Psoas muscle (tissue), 7 donors: ENCODE measurements at regions not wholly inside any gene's neighbourhood (a gene's known extent, or its start where the extent isn't known, plus 50 kb on each side); places are given as distances from the start of the nearest gene placed in this dataset.

Experiments
- ATAC-seq, 4 donors: fragments of 200-7000 bp; cut with Tn5 transposase; one replicate each; pipeline ENCODE4 v1.9.1; 2020; ENCODE audit warnings: moderate library complexity in 3 of 4, mild to moderate bottlenecking in 2 of 4
- DNase-seq, 2 donors: peaks; one replicate each; pipeline ENCODE4 v3.0.0-alpha.2; 2020
- H3K27ac ChIP-seq: fragments of 200-600 bp; one replicate; pipeline ENCODE4 v1.8.0; 2022
- H3K27me3 ChIP-seq, 3 donors: fragments of 200-600 bp in 1 of 3; one replicate each; pipeline versions ENCODE4 v1.6.1 to v1.8.0; 2013 to 2022; ENCODE audit warnings: low read length in 2 of 3, mild to moderate bottlenecking in 2 of 3, moderate library complexity in 1 of 3; ENCODE audit not compliant: insufficient read depth in 3 of 3
- H3K36me3 ChIP-seq, 2 donors: fragments of 200-600 bp in 1 of 2; one replicate each; pipeline versions ENCODE4 v1.6.1 to v1.8.0; 2013 to 2022; ENCODE audit warnings: low read depth in 1 of 2, mild to moderate bottlenecking in 1 of 2, moderate library complexity in 1 of 2; ENCODE audit not compliant: insufficient read depth in 1 of 2
- H3K4me1 ChIP-seq: fragments of 200-600 bp; one replicate; pipeline ENCODE4 v1.8.0; 2022
- H3K4me3 ChIP-seq: fragments of 200-600 bp; one replicate; pipeline ENCODE4 v1.8.0; 2022; ENCODE audit warnings: mild to moderate bottlenecking
- H3K9me3 ChIP-seq: fragments of 200-600 bp; one replicate; pipeline ENCODE4 v1.8.0; 2022
- whole genome bisulfite sequencing, 3 donors: extraction: QIAGEN DNeasy Blood & Tissue Kit; methylation state at CpG; one replicate each; pipeline versions ENCODE4 v1.1.6 to v1.1.7; 2013; 5-methylcytosine and 5-hydroxymethylcytosine counted together
- intact Hi-C, 2 donors: fragments of 100-400 bp; cut with DNase I; formaldehyde crosslinking; loops; one replicate each; pipeline versions ENCODE4 v1.11.0 to v1.14.2; 2022
- TF ChIP-seq, protein P1 (sequence below): fragments of 200-600 bp; IDR thresholded peaks from one replicate; pipeline ENCODE4 v1.8.0; 2022; ENCODE audit warnings: antibody characterized with exemption
- donor health status: healthy with polysubstance abuse.
- donor health status: DM: no; HTN: no; CAD: no; lungs with moderate emphysema.
- donor health status: Bipolar disorder and iron deficiency.
- donor health status: healthy.
- donor health status: DM: yes; HTN: yes; CAD: no.
- donor health status: DM: no; HTN: no; CAD: no.
- donor health status: DM: yes; HTN: yes; CAD: no.

- no peaks in the 10 kb centered on the region for H3K9me3 ChIP-seq
- ATAC-seq (no peak), DNase-seq (no peak)
- H3K27ac ChIP-seq: no peak overlapping the region
- H3K4me3 ChIP-seq: no peak overlapping the region
- intact Hi-C loops: no loop called here
- H3K4me1 ChIP-seq: no peaks in the 10 kb centered on the region
- WGBS, 3 donors: 95 to 98% (median 96%) methylated on average over 5 of the region's 5 CpGs
- no peaks in the 10 kb centered on the region for H3K36me3 ChIP-seq
- TF ChIP-seq, protein P1, sequence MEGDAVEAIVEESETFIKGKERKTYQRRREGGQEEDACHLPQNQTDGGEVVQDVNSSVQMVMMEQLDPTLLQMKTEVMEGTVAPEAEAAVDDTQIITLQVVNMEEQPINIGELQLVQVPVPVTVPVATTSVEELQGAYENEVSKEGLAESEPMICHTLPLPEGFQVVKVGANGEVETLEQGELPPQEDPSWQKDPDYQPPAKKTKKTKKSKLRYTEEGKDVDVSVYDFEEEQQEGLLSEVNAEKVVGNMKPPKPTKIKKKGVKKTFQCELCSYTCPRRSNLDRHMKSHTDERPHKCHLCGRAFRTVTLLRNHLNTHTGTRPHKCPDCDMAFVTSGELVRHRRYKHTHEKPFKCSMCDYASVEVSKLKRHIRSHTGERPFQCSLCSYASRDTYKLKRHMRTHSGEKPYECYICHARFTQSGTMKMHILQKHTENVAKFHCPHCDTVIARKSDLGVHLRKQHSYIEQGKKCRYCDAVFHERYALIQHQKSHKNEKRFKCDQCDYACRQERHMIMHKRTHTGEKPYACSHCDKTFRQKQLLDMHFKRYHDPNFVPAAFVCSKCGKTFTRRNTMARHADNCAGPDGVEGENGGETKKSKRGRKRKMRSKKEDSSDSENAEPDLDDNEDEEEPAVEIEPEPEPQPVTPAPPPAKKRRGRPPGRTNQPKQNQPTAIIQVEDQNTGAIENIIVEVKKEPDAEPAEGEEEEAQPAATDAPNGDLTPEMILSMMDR: no peak
- H3K27me3 ChIP-seq: no peaks in the 10 kb centered on the region
Measured at GRCh38 chr14:55754871-55755270, 174.9 kb downstream of the KTN1 start.

- intact Hi-C loops: no loop called here
- no peak for ATAC-seq
- H3K27me3 ChIP-seq: peaks cover 0 to 3% (median 0%) of the 10 kb centered on the region in 3 donors
- no peak for DNase-seq
- no peaks in the 10 kb centered on the region for H3K4me1 ChIP-seq
- TF ChIP-seq, protein P1: no peak
- no peaks in the 10 kb centered on the region for H3K9me3 ChIP-seq
- no peak overlapping the region for H3K4me3 ChIP-seq
- no peak overlapping the region for H3K27ac ChIP-seq
- H3K36me3 ChIP-seq: no peaks in the 10 kb centered on the region
Measured at GRCh38 chr14:55756078-55756477, 176.1 kb downstream of the KTN1 start.

- ATAC-seq (no peak), DNase-seq (no peak)
- no peaks in the 10 kb centered on the region for H3K9me3 ChIP-seq
- H3K27ac ChIP-seq: no peak overlapping the region
- peaks cover 0 to 3% (median 0%) of the 10 kb centered on the region in 3 donors for H3K27me3 ChIP-seq
- no peaks in the 10 kb centered on the region for H3K36me3 ChIP-seq
- 93 to 96% (median 95%) methylated on average over 2 of the region's 2 CpGs for WGBS, 3 donors
- no peak overlapping the region for H3K4me3 ChIP-seq
- intact Hi-C loops: no loop called here
- H3K4me1 ChIP-seq: no peaks in the 10 kb centered on the region
- TF ChIP-seq, protein P1: no peak
Measured at GRCh38 chr14:55756557-55756956, 176.6 kb downstream of the KTN1 start.

- WGBS, 3 donors: 90 to 97% (median 94%) methylated on average over 1 of the region's 1 CpG
- no peak overlapping the region for H3K27ac ChIP-seq
- DNase-seq (no peak), ATAC-seq (no peak)
- H3K4me1 ChIP-seq: no peaks in the 10 kb centered on the region
- intact Hi-C loops: no loop called here
- TF ChIP-seq, protein P1: no peak
- H3K9me3 ChIP-seq: no peaks in the 10 kb centered on the region
- no peak overlapping the region for H3K4me3 ChIP-seq
- H3K27me3 ChIP-seq: peaks cover 0 to 3% (median 0%) of the 10 kb centered on the region in 3 donors
- no peaks in the 10 kb centered on the region for H3K36me3 ChIP-seq
Measured at GRCh38 chr14:55758796-55759195, 178.8 kb downstream of the KTN1 start.

GRCh38 chr14:55760789-55761566 lies 181.0 kb downstream of the KTN1 start:
- intact Hi-C loops: no loop called here
- Histone ChIP-seq H3K27ac (no peak overlapping the region), H3K4me1 (no peaks in the 10 kb centered on the region), H3K9me3 (no peaks in the 10 kb centered on the region), H3K36me3 (no peaks in the 10 kb centered on the region), H3K4me3 (no peak overlapping the region), H3K27me3 (peaks cover 0 to 3% (median 0%) of the 10 kb centered on the region in 3 donors)
- no peak for ATAC-seq
- 59 to 63% (median 61%) methylated on average over 14 of the region's 14 CpGs for WGBS, 3 donors
- DNase-seq: no peak
- TF ChIP-seq, protein P1: no peak
